Naive thymus-derived CD8-positive, alpha-beta T cell (primary cell): ENCODE measurements at regions not wholly inside any gene's neighbourhood (a gene's known extent, or its start where the extent isn't known, plus 50 kb on each side); places are given as distances from the start of the nearest gene placed in this dataset.

Experiments
- ATAC-seq, 2 donors: fragments of 150-1000 bp; cut with Tn5 transposase in 1 of 2; sonication (Bioruptor Pico), chemical (Tn5 transposase) in 1 of 2; 1 replicate in 1 of 2; 2 replicates in 1 of 2; pipeline ENCODE4 v1.10.0; 2021; ENCODE audit warnings: mild to moderate bottlenecking in 2 of 2, moderate library complexity in 2 of 2
- POLR2A ChIA-PET: fragments of 350-600 bp; sonication (Branson Sonifier 250); formaldehyde crosslinking; loops from one replicate; lab custom pipeline; 2021; ENCODE audit warnings: antibody characterized with exemption; lab: Charles Lee
- DNase-seq, 10 donors: peaks; one replicate each; pipeline versions ENCODE4 v3.0.0 to v3.0.0-alpha.2; 2020 to 2022
- H3K27ac Mint-ChIP-seq, 10 donors: one replicate each; pipeline ENCODE4 v1.8.0; 2020 to 2022; ENCODE audit warnings: mild to moderate bottlenecking in 10 of 10, mixed read lengths in 10 of 10, moderate library complexity in 4 of 10, inconsistent platforms in 1 of 10
- H3K27me3 Mint-ChIP-seq, 5 donors: one replicate each; pipeline ENCODE4 v1.8.0; 2021 to 2022; ENCODE audit warnings: mixed read lengths in 5 of 5
- H3K36me3 Mint-ChIP-seq, 3 donors: one replicate each; pipeline ENCODE4 v1.8.0; 2020 to 2022; ENCODE audit warnings: mixed read lengths in 3 of 3, mild to moderate bottlenecking in 2 of 3, inconsistent platforms in 1 of 3
- H3K4me1 Mint-ChIP-seq, 4 donors: one replicate each; pipeline ENCODE4 v1.8.0; 2021 to 2022; ENCODE audit warnings: mixed read lengths in 4 of 4
- H3K4me3 Mint-ChIP-seq, 10 donors: one replicate each; pipeline ENCODE4 v1.8.0; 2020 to 2022; ENCODE audit warnings: mild to moderate bottlenecking in 10 of 10, mixed read lengths in 10 of 10, moderate library complexity in 6 of 10, inconsistent platforms in 1 of 10
- H3K9me3 Mint-ChIP-seq, 9 donors: one replicate each; pipeline ENCODE4 v1.8.0; 2020 to 2022; ENCODE audit warnings: mixed read lengths in 9 of 9, mild to moderate bottlenecking in 3 of 9, inconsistent platforms in 1 of 9, moderate library complexity in 1 of 9

DNA sequence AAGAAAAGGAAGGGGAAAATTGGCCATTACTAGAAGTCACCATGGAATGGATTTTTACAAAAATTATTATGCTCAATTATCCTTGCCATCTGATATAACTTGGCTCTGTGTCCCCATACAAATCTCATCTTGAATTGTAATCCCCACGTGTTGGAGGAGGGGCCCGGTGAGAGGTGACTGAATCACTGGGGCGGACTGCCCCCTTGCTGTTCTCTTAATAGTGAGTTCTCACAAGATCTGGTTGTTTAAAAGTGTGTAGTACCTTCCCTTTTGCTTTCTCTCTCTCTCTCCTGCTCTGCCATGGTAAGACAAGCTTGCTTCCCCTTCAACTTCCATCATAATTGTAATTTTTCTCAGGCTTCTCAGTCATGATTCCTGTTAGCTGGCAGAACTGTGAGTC is 1023.6 kb downstream of the XPNPEP1 start:
- Mint-ChIP-seq H3K36me3 (no peaks in the 10 kb centered on the region), H3K4me3 (no peak overlapping the region), H3K27me3 (no peaks in the 10 kb centered on the region), H3K9me3 (peaks cover 2 to 18% (median 5%) of the 10 kb centered on the region in 9 donors), H3K4me1 (no peaks in the 10 kb centered on the region), H3K27ac (no peak overlapping the region)
- POLR2A ChIA-PET: no interaction called here
- no peak for DNase-seq
- ATAC-seq: no peak

DNA sequence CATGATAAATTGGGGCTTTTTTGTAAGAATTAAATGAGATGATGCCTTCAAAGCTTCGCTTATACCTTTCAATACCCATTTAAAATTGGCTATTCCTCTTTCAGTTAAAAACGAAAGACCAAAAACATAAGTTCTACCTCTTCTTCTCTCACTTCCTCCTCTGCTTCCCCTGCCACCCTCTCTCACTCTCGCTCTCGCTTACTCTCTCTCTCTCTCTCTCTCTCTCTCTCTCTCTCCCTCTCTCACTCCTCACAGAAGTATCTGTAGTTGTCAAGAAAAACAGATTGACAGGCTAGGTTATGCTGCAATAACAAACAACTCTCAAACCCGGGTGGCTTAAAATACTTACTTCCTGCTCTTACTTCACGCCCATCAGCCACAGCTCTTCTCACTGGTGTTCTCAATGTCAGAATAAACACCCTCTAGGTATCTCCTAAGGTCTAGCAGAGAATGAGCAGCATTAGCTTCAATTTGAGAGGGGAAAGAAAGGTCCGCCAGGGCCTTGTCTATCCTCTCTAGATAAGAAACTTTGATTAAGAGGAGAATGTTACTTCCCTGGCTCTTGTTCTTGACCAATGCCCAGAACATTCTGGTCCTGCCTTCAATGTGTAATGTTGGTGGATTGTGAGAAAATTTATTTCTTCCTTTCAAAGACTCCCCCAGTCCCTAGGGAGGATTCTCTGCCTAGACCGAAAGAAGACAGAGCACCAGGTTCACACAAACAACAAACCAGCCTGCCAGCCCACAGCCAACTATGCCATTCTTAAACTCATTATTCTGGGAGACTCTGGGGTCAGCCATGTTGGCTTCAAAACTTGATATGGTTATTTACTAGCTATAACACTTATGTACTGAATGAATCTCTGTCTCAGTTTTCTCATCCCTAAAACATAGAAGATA is 1028.7 kb downstream of the XPNPEP1 start:
- Mint-ChIP-seq H3K4me1 (no peaks in the 10 kb centered on the region), H3K4me3 (no peak overlapping the region), H3K27ac (no peak overlapping the region), H3K27me3 (no peaks in the 10 kb centered on the region), H3K36me3 (no peaks in the 10 kb centered on the region), H3K9me3 (peaks cover 4 to 30% (median 11%) of the 10 kb centered on the region in 9 donors)
- DNase-seq (no peak), ATAC-seq (no peak)
- POLR2A ChIA-PET: no interaction called here

- POLR2A ChIA-PET: no interaction called here
- no peaks in the 10 kb centered on the region for H3K4me1 Mint-ChIP-seq
- no peaks in the 10 kb centered on the region for H3K27me3 Mint-ChIP-seq
These were observed 1046.2 kb downstream of the XPNPEP1 start for GRCh38 chr10:108877095-108877561.

GRCh38 chr10:108872854-108873253 is 1050.5 kb downstream of the XPNPEP1 start:
- Mint-ChIP-seq H3K36me3 (no peaks in the 10 kb centered on the region), H3K9me3 (peaks cover 0 to 13% (median 2%) of the 10 kb centered on the region in 9 donors), H3K27me3 (no peaks in the 10 kb centered on the region), H3K4me1 (no peaks in the 10 kb centered on the region), H3K27ac (no peak overlapping the region), H3K4me3 (no peak overlapping the region)
- POLR2A ChIA-PET: no interaction called here
- ATAC-seq (no peak), DNase-seq (no peak)

More at GRCh38 chr10:108877095-108877561, 1046.2 kb downstream of the XPNPEP1 start:
- DNase-seq (no peak), ATAC-seq (no peak)
- H3K4me3 Mint-ChIP-seq: no peak overlapping the region
- no peak overlapping the region for H3K27ac Mint-ChIP-seq
- H3K9me3 Mint-ChIP-seq: peaks cover 0 to 3% (median 0%) of the 10 kb centered on the region in 9 donors
- no peaks in the 10 kb centered on the region for H3K36me3 Mint-ChIP-seq

DNA sequence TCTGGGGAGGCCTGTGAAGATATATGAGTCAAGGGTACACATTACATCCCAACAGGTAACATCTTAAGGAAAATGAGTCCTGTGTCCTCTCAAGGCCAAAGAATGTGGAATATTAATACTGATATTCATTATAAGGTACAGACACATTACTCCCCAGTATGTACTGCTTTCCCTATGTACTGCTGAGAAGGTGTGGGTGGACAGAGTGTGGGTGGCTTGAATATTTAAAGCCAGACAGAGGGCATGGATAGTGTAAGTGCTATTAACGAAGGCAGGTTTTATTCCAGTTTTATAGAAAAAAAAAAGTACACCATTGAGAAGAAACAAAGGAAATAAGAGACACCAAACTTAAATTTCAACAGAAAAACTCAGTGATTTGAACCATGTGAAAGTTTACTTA is 1054.4 kb downstream of the XPNPEP1 start:
- no peak for DNase-seq
- Mint-ChIP-seq H3K4me1 (no peaks in the 10 kb centered on the region), H3K27ac (no peak overlapping the region), H3K36me3 (peaks cover 0 to 4% (median 0%) of the 10 kb centered on the region in 3 donors), H3K27me3 (peaks cover 0 to 5% (median 0%) of the 10 kb centered on the region in 5 donors), H3K4me3 (no peak overlapping the region), H3K9me3 (peaks cover 0 to 15% (median 8%) of the 10 kb centered on the region in 9 donors)
- ATAC-seq: no peak
- POLR2A ChIA-PET: no interaction called here

DNA sequence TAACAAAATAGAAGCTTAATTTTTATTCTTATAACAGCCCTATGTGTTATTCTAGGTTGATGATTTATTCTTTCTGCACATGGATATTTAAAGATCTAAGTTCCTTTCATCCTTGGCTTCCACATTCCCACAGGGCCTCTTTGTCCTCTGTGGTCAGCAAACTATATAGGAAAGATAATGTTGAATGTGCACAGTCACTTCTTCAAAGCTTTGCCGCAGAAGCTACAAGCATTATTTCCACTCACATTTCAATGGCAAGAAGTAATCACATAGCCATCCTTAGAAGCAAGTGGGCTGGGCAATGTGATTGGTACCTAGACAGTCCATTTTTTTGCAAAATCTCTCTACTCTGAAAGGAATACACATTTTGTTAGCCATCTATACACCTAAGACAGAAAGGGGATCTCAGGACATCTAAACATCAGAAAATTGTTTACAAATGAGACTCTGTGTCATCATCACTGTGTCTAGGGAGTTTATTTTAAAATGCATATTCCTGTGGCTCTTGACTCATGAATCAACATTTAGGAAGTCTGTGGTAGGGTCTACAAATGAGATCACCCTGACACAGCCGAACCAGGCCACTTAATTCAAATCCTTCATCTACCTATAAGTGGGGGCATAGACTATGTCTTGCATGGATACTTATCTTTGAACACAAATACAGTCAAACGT is 1060.5 kb downstream of the XPNPEP1 start:
- DNase-seq: no peak
- Mint-ChIP-seq H3K4me3 (no peak overlapping the region), H3K27ac (no peak overlapping the region)

DNA sequence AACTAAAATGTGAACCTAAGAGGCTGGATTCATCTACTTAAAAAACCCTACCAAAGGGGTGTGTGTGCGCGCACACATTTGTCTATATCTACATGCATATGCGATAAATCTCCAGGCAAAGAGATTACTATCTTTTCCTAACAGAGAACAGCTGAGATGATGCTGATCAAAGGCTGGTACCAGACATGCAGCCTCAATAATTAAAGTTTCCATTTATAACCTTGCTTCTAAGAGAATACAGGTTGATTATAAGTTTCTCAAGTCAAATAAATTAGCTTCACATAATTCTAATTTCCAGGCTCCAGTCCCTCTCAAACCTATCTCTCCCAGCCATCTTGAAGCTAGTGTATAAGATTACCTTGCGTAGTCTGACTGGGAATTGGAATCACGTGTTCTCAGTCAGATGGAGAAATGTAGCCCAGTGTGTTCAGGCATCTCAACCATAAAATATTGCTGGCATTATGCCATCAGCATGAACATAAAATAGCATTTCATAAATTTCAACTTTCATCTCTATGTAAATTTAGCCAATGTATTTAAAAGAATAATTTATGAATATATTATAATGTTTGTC is 1062.0 kb downstream of the XPNPEP1 start:
- peaks cover 0 to 15% (median 3%) of the 10 kb centered on the region in 9 donors for H3K9me3 Mint-ChIP-seq
- H3K27ac Mint-ChIP-seq: no peak overlapping the region
- H3K36me3 Mint-ChIP-seq: peaks cover 0 to 6% (median 0%) of the 10 kb centered on the region in 3 donors
- no peak overlapping the region for H3K4me3 Mint-ChIP-seq
- peaks cover 0 to 6% (median 0%) of the 10 kb centered on the region in 5 donors for H3K27me3 Mint-ChIP-seq
- no peak for DNase-seq
- POLR2A ChIA-PET: no interaction called here
- no peaks in the 10 kb centered on the region for H3K4me1 Mint-ChIP-seq
- ATAC-seq: no peak

More for the DNA sequence above, 1060.5 kb downstream of the XPNPEP1 start:
- no peaks in the 10 kb centered on the region for H3K4me1 Mint-ChIP-seq
- POLR2A ChIA-PET: no interaction called here
- H3K36me3 Mint-ChIP-seq: peaks cover 0 to 6% (median 0%) of the 10 kb centered on the region in 3 donors
- ATAC-seq: no peak
- peaks cover 0 to 17% (median 4%) of the 10 kb centered on the region in 9 donors for H3K9me3 Mint-ChIP-seq
- peaks cover 0 to 6% (median 0%) of the 10 kb centered on the region in 5 donors for H3K27me3 Mint-ChIP-seq

DNA sequence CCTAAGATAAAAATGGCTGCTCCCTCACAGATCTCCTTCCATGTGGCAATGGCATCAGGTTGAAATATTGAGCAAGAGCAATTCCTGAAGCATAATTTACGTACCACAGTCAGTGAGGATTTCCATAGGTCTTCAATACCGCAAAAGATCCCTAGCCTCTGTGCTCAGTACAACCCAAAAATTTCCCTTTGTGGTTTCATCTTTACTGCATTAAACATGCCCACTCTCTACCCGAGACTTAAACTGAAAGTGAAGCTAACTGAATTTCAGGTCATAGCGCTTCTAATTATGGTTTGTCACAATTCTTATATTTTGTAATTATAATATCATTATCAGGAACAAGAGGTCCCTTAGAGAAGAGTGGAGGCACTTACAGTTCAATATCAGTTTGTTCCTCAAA is 1071.1 kb downstream of the XPNPEP1 start:
- Mint-ChIP-seq H3K9me3 (peaks cover 0 to 8% (median 0%) of the 10 kb centered on the region in 9 donors), H3K36me3 (no peaks in the 10 kb centered on the region), H3K27me3 (no peaks in the 10 kb centered on the region), H3K4me1 (peaks cover 0 to 8% (median 0%) of the 10 kb centered on the region in 4 donors), H3K4me3 (no peak overlapping the region), H3K27ac (no peak overlapping the region)
- POLR2A ChIA-PET: no interaction called here
- ATAC-seq (no peak), DNase-seq (no peak)

DNA sequence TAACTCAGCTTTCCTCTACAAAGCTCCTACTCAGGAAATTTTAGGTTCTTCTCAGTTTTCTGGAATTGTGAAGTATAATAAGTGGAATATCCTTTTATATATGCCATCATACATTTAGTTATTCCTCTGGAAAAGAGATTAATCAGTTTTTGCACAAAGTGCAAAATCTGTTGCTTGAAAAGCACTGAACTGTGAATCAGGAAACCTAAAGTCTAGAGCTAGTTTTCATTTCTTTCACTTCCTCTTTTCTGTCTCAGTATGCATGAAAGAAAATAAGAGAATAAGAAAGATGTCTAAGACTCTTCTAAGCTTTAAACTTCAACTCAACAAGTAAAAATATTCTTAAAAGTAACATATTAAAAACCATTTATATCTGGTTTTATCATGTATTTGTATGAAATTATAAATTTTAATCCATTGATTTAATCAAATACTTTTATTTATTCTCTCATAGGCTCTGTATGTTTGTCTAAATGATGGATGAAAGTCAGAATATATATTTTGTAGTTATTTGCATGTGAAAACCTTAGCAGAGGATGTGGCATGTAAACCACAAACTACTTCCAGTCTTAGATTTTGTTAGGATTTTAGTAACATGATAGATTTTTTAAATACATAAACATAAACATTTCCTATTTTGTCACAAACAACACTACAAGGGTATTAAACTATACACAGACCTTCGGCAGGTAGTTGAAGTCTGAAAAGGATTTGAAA is 1073.0 kb downstream of the XPNPEP1 start:
- Mint-ChIP-seq H3K4me3 (no peak overlapping the region), H3K27ac (no peak overlapping the region), H3K27me3 (no peaks in the 10 kb centered on the region), H3K36me3 (no peaks in the 10 kb centered on the region), H3K9me3 (peaks cover 0 to 8% (median 1%) of the 10 kb centered on the region in 9 donors), H3K4me1 (peaks cover 0 to 8% (median 0%) of the 10 kb centered on the region in 4 donors)
- DNase-seq: no peak
- ATAC-seq: no peak
- POLR2A ChIA-PET: no interaction called here

GRCh38 chr10:108849688-108850087 is 1073.6 kb downstream of the XPNPEP1 start:
- Mint-ChIP-seq H3K27ac (no peak overlapping the region), H3K4me1 (peaks cover 0 to 8% (median 0%) of the 10 kb centered on the region in 4 donors), H3K4me3 (no peak overlapping the region), H3K9me3 (peaks cover 0 to 8% (median 1%) of the 10 kb centered on the region in 9 donors), H3K36me3 (no peaks in the 10 kb centered on the region), H3K27me3 (no peaks in the 10 kb centered on the region)
- ATAC-seq (no peak), DNase-seq (no peak)
- POLR2A ChIA-PET: no interaction called here

- Mint-ChIP-seq H3K27ac (no peak overlapping the region), H3K4me3 (no peak overlapping the region), H3K36me3 (no peaks in the 10 kb centered on the region), H3K9me3 (peaks cover 0 to 8% (median 1%) of the 10 kb centered on the region in 9 donors), H3K4me1 (peaks cover 0 to 8% (median 0%) of the 10 kb centered on the region in 4 donors), H3K27me3 (no peaks in the 10 kb centered on the region)
- DNase-seq: no peak
- no peak for ATAC-seq
- POLR2A ChIA-PET: no interaction called here
These were observed 1074.1 kb downstream of the XPNPEP1 start for GRCh38 chr10:108849186-108849585.

GRCh38 chr10:108848046-108848445 is 1075.3 kb downstream of the XPNPEP1 start:
- no peak for DNase-seq
- Mint-ChIP-seq H3K4me3 (no peak overlapping the region), H3K27ac (no peak overlapping the region), H3K4me1 (peaks cover 0 to 8% (median 0%) of the 10 kb centered on the region in 4 donors), H3K27me3 (no peaks in the 10 kb centered on the region), H3K9me3 (peaks cover 0 to 15% (median 0%) of the 10 kb centered on the region in 9 donors), H3K36me3 (no peaks in the 10 kb centered on the region)
- POLR2A ChIA-PET: no interaction called here
- no peak for ATAC-seq
